NCI-H1105 (cell line): ENCODE measurements at regions not wholly inside any gene's neighbourhood (a gene's known extent, or its start where the extent isn't known, plus 50 kb on each side); places are given as distances from the start of the nearest gene placed in this dataset.

Experiments
- DNase-seq: peaks from one replicate; lab custom pipeline; 2025; lab: John Stamatoyannopoulos, UW

- DNase-seq = no peak
Measured at GRCh38 chr2:19235308-19235707, 123.1 kb downstream of the OSR1 start.

- DNase-seq = no peak
Measured at GRCh38 chr2:19232312-19232711, 126.1 kb downstream of the OSR1 start.

GRCh38 chr2:19231625-19232024 lies 126.8 kb downstream of the OSR1 start:
- DNase-seq = no peak

GRCh38 chr2:19230626-19231025 lies 127.8 kb downstream of the OSR1 start:
- DNase-seq = no peak

GRCh38 chr2:19228715-19229114 lies 129.7 kb downstream of the OSR1 start:
- DNase-seq = peak; percentile 41

- DNase-seq = no peak
Measured at GRCh38 chr2:19228181-19228593, 130.2 kb downstream of the OSR1 start.

GRCh38 chr2:19226871-19227270 lies 131.6 kb downstream of the OSR1 start:
- DNase-seq = no peak

- DNase-seq = no peak
Measured at GRCh38 chr2:19226386-19226785, 132.0 kb downstream of the OSR1 start.

GRCh38 chr2:19225931-19226330 lies 132.5 kb downstream of the OSR1 start:
- no peak for DNase-seq

- no peak for DNase-seq
Measured at GRCh38 chr2:19225126-19225525, 133.3 kb downstream of the OSR1 start.

- DNase-seq = no peak
Measured at GRCh38 chr2:19224486-19224885, 133.9 kb downstream of the OSR1 start.

- no peak for DNase-seq
Measured at GRCh38 chr2:19224011-19224410, 134.4 kb downstream of the OSR1 start.

GRCh38 chr2:19219060-19219459 lies 139.4 kb downstream of the OSR1 start:
- no peak for DNase-seq

GRCh38 chr2:19218166-19218565 lies 140.3 kb downstream of the OSR1 start:
- no peak for DNase-seq

GRCh38 chr2:19216676-19217602 lies 141.5 kb downstream of the OSR1 start:
- DNase-seq = no peak

GRCh38 chr2:19216238-19216637 lies 142.2 kb downstream of the OSR1 start:
- no peak for DNase-seq

GRCh38 chr2:19214682-19215391 lies 143.6 kb downstream of the OSR1 start:
- no peak for DNase-seq

GRCh38 chr2:19209575-19210341 lies 148.7 kb downstream of the OSR1 start:
- DNase-seq = no peak

GRCh38 chr2:19208479-19209199 lies 149.8 kb downstream of the OSR1 start:
- DNase-seq = no peak

- no peak for DNase-seq
Measured at GRCh38 chr2:19207452-19207851, 151.0 kb downstream of the OSR1 start.

- DNase-seq = no peak
Measured at GRCh38 chr2:19205983-19206533, 152.4 kb downstream of the OSR1 start.
